EL (cell line): ENCODE measurements at regions not wholly inside any gene's neighbourhood (a gene's known extent, or its start where the extent isn't known, plus 50 kb on each side); places are given as distances from the start of the nearest gene placed in this dataset.
"Not testable (repeated sequence)": the region's sequence is repeated elsewhere in the genome, so short reads cannot be mapped to it uniquely, and the experiment has no call there.

Experiments used
- DNase-seq: peaks from one replicate; pipeline ENCODE4 v3.0.0-alpha.2; 2016

- DNase-seq = no peak
Observed at GRCh38 chr4:129905256-129905655, 809.3 kb downstream of the C4orf33 start.

GRCh38 chr4:129908117-129908516 lies 812.2 kb downstream of the C4orf33 start:
- DNase-seq = no peak

GRCh38 chr4:129916991-129917390 lies 821.0 kb downstream of the C4orf33 start:
- no peak for DNase-seq

GRCh38 chr4:129917651-129918050 lies 821.7 kb downstream of the C4orf33 start:
- DNase-seq = no peak

DNA sequence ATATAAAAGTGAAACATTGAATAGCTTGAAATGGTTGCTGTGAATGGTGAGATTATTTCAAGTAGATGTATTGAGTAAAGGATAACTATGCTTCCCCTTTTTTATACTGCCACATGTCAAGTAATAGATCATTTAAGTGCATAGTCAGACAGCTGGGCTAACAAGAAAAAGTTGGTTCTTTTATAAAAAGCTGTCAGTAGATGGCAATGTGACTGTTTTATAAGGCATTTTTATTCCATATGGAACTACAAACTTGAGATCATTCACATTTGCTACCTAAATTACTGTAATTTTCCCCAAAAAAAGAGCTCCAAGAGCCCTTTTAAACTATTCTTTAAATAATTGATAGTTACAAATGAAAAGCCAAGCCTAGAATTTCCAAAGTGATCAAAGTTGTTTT lies 831.0 kb downstream of the C4orf33 start:
- peak; percentile 13 for DNase-seq

- DNase-seq = peak; percentile 43
Observed at GRCh38 chr4:129929052-129929451, 833.1 kb downstream of the C4orf33 start.

DNA sequence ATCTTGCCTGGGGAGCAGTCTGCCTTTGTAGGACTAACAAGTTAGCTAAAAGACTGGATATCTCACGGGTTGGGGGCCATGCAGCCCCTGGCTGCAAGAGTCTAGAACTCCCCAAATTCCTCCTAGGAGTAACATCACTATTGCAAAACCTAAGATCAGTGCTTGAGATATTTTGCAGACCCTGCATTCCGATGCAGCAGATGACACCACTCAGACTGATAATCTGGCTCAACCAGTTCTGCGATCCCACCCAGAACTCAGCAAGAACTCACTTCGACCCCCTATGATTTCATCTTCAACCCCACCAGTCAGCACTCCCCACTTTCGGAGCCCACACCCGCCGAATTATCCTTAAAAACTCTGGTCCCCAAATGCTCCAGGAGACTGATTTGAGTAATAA lies 834.0 kb downstream of the C4orf33 start:
- no peak for DNase-seq

- DNase-seq = no peak
Observed at GRCh38 chr4:129950217-129950616, 854.3 kb downstream of the C4orf33 start.

DNA sequence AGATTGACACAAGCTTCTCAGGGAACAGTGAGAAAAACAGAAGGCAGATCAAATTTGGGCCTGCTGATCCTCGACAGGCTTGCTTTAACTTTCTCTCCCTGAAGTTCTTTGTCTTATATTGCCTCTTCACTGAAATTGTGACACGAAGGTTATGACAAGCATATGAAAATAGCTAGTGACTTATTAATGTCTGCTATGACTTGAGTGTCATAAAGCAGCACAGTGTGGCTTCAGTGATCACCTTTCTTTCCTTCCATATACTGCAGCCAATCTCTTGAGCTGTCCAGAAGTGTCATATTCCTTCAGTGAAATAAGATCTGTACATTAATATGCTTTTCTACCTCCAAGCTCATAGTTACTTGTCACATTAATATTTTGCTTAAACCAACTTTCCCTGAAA lies 870.2 kb downstream of the C4orf33 start:
- DNase-seq = no peak

GRCh38 chr4:129968366-129968765 lies 872.4 kb downstream of the C4orf33 start:
- no peak for DNase-seq

- no peak for DNase-seq
Observed at GRCh38 chr4:129968778-129969177, 872.8 kb downstream of the C4orf33 start.

DNA sequence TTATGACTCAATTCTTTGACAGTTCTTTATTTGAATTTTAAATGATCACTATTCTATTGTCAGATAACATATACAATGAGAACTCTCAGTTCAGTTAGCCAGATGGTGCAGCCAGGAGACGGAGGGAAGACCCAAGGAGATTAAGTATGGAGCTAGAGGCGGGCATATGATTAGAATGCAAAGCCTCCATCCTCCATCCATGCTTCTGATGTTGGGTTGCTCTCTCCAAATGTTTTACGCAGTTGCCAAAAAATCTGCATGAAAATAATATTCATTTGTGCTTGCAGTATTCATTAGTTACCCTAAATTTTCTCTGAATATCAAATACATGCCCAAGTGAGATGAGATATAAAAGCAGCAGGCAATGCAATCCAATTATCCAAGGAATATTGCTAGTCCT lies 874.8 kb downstream of the C4orf33 start:
- DNase-seq = no peak

DNA sequence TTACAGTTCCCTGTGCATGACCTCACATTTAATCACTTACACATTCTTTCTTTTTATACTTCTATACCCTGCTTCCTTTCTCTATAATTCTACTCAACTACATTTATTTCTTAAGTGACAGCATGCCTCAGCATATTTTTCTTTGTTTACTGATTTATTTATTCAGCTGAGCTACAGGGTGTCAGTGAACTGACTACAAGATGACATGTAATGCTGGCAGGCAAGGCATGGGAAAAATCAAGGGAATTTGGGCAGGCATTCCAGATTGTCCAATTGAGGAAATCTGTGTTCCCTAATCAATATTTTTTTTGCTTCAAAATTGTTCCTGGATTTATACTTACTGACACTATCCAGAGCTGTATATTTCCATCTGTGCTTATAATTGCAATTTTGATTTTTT lies 875.5 kb downstream of the C4orf33 start:
- no peak for DNase-seq

DNA sequence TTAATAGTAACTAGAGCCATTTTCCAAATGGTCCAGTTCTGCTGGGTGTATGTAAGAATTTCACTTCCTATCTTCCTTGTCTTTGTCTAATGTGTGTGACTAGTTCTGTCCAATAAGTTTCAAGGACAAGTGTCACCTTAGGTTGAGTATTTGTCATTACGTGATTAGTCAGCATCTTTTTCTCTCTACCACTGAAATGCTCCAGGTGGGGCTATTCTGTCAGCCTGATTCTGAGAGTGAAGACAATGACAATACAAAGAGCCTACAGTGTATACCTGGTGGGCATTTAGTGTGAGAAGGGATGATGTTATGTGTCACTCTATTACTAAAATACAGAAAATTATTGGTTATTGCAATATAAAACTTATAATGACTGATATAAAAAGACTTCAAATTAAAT lies 876.3 kb downstream of the C4orf33 start:
- no peak for DNase-seq

DNA sequence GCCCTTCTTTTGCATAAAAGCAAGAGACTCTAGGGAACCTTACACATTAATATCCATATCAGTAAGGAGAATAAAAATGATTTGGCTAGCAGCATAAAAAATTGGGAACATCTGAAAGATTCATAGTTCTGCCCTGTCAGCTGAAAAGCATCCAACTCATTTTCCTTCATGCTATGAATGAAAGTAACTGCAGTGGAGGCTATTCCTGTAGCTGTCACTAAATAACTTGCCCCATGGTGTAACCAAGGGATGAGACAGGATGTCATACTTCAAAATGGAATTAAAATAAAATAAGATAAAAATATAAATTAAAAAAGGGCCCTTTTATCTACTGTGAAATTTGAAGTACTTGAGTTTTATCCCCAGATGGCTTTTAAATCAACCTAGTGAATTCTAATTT lies 878.8 kb downstream of the C4orf33 start:
- no peak for DNase-seq

GRCh38 chr4:129978315-129978714 lies 882.4 kb downstream of the C4orf33 start:
- DNase-seq = no peak

DNA sequence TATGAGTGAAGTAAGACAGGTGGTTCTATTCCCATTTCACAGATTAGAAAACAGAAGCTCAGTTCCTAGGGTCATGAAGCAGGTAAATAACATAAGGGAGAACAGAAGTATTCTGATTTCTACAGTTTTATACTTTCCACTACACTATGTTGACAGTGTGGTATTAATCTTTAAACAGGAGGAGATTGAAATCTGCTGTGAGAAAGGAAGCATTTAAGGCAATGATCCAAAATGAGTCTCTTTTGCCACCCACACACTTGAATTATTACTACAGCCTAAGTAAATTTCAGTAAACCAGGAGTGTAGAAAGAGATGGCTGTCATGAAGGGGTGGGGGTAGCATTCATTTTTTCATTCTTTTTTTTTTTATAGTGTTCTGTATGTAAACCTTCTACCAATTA lies 893.0 kb downstream of the C4orf33 start:
- no peak for DNase-seq

- no peak for DNase-seq
Observed at GRCh38 chr4:129994715-129995114, 898.8 kb downstream of the C4orf33 start.

- DNase-seq = no peak
Observed at GRCh38 chr4:129998436-129999150, 902.6 kb downstream of the C4orf33 start.

GRCh38 chr4:129999156-129999555 lies 903.2 kb downstream of the C4orf33 start:
- no peak for DNase-seq

- no peak for DNase-seq
Observed at GRCh38 chr4:130008461-130008860, 912.5 kb downstream of the C4orf33 start.

DNA sequence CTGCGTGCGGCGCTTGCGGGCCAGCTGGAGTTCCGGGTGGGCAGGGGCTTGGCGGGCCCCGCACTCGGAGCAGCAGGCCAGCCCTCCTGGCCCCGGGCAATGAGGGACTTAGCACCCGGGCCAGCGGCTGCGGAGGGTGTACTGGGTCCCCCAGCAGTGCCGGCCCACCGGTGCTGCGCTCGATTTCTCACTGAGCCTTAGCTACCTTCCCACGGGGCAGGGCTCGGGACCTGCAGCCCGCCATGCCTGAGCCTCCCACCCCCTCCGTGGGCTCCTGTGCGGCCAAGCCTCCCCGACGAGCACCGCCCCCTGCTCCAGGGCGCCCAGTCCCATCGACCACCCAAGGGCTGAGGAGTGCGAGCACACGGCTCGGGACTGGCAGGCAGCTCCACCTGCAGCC lies 916.9 kb downstream of the C4orf33 start:
- DNase-seq = not testable (repeated sequence)

DNA sequence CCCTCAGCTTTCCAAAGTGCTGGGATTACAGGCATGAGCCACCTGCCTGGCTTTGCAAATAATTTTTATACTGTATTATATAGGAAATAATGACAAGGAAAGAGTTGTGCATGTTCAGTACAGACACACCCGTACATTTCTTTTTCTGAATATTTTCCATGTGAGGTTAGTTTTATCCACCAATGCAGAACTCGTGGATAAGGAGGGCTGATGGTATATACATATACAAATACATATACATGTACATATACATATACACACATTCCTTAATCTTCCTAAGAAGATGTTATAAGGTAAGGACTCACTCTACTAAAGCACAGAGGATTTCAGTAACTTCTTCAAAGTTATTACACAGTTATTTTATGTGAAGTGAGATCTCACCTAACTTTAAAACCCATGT lies 925.8 kb downstream of the C4orf33 start:
- no peak for DNase-seq

GRCh38 chr4:130023088-130023487 lies 927.1 kb downstream of the C4orf33 start:
- DNase-seq = no peak

DNA sequence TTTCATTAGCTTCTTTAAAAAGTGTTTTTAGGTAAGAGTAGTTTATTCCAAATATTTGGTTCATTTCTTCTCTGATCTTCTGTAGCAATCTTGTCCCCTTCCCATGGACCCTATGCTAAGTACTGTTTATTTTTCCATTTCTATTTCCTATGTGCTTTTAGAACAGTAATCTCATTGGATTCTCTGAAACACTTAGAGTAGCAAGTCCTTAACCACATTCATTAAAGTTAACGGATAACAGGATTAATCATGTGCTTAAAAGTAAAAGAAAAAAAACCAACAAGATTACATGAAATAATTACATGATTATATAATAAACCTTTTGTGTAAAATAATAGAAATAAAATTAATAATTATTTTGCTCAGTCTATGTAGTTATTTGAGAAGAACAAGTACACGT lies 929.7 kb downstream of the C4orf33 start:
- no peak for DNase-seq
